ENCODE measurements at regions not wholly inside any gene's neighbourhood (a gene's known extent, or its start where the extent isn't known, plus 50 kb on each side); places are given as distances from the start of the nearest gene placed in this dataset.
"Not testable (repeated sequence)": the region's sequence is repeated elsewhere in the genome, so short reads cannot be mapped to it uniquely, and the experiment has no call there.

GRCh38 chr1:29931477-29932175, 695.3 kb downstream of the PTPRU start:
- H3K36me3 ChIP-seq (ENCODE audit: low read depth): no peaks in the 10 kb centered on the region
- no peaks in the 10 kb centered on the region for H3K9me3 ChIP-seq
- no peak for TF ChIP-seq CTCF (IDR thresholded peaks at IDR 0.05)
- intact Hi-C loops (cut with DNase I, micrococcal nuclease): no loop called here
- DNase-seq (no peak), ATAC-seq (no peak)
- H3K4me1 ChIP-seq (ENCODE audit: low read depth): no peaks in the 10 kb centered on the region
- no peak overlapping the region for H3K4me3 ChIP-seq

GRCh38 chr1:29925058-29925457, 688.7 kb downstream of the PTPRU start:
- no peak for TF ChIP-seq CTCF (IDR thresholded peaks at IDR 0.05)
- ATAC-seq (no peak), DNase-seq (no peak)
- no peaks in the 10 kb centered on the region for H3K4me1 ChIP-seq (ENCODE audit: low read depth)
- H3K9me3 ChIP-seq: no peaks in the 10 kb centered on the region
- H3K36me3 ChIP-seq (ENCODE audit: low read depth): no peaks in the 10 kb centered on the region
- no peak overlapping the region for H3K4me3 ChIP-seq
- intact Hi-C loops (cut with DNase I, micrococcal nuclease): no loop called here

GRCh38 chr1:29924017-29924431, 687.7 kb downstream of the PTPRU start:
- Histone ChIP-seq H3K4me1 (ENCODE audit: low read depth) (no peaks in the 10 kb centered on the region), H3K36me3 (ENCODE audit: low read depth) (no peaks in the 10 kb centered on the region), H3K9me3 (no peaks in the 10 kb centered on the region), H3K4me3 (no peak overlapping the region)
- TF ChIP-seq CTCF (IDR thresholded peaks at IDR 0.05): no peak
- intact Hi-C loops (cut with DNase I, micrococcal nuclease): no loop called here
- no peak for DNase-seq
- no peak for ATAC-seq

- Histone ChIP-seq H3K9me3 (no peaks in the 10 kb centered on the region), H3K4me1 (ENCODE audit: low read depth) (no peaks in the 10 kb centered on the region), H3K4me3 (no peak overlapping the region), H3K36me3 (ENCODE audit: low read depth) (no peaks in the 10 kb centered on the region)
- no peak for DNase-seq
- TF ChIP-seq CTCF (IDR thresholded peaks at IDR 0.05): no peak
- intact Hi-C loops (cut with DNase I, micrococcal nuclease): no loop called here
- ATAC-seq: no peak
These were observed 685.4 kb downstream of the PTPRU start for GRCh38 chr1:29921741-29922140.

- ATAC-seq (no peak), DNase-seq (no peak)
- Histone ChIP-seq H3K4me1 (ENCODE audit: low read depth) (no peaks in the 10 kb centered on the region), H3K36me3 (ENCODE audit: low read depth) (no peaks in the 10 kb centered on the region), H3K9me3 (no peaks in the 10 kb centered on the region), H3K4me3 (no peak overlapping the region)
- TF ChIP-seq CTCF (IDR thresholded peaks at IDR 0.05): no peak
- intact Hi-C loops (cut with DNase I, micrococcal nuclease): no loop called here
These were observed 684.5 kb downstream of the PTPRU start for GRCh38 chr1:29920784-29921183.

GRCh38 chr1:29920316-29920715, 684.0 kb downstream of the PTPRU start:
- no peak for TF ChIP-seq CTCF (IDR thresholded peaks at IDR 0.05)
- no peak for DNase-seq
- Histone ChIP-seq H3K4me1 (ENCODE audit: low read depth) (no peaks in the 10 kb centered on the region), H3K9me3 (no peaks in the 10 kb centered on the region), H3K36me3 (ENCODE audit: low read depth) (no peaks in the 10 kb centered on the region), H3K4me3 (no peak overlapping the region)
- no peak for ATAC-seq
- intact Hi-C loops (cut with DNase I, micrococcal nuclease): no loop called here

- H3K4me3 ChIP-seq; H3K36me3 ChIP-seq (ENCODE audit: low read depth); H3K4me1 ChIP-seq (ENCODE audit: low read depth); intact Hi-C loops (cut with DNase I, micrococcal nuclease); DNase-seq; ATAC-seq; H3K9me3 ChIP-seq: not testable (repeated sequence)
These were observed 682.7 kb downstream of the PTPRU start for GRCh38 chr1:29919041-29919440.

Data from mucosa of descending colon (tissue), 3 donors.